Epithelial cell of prostate (primary cell): ENCODE measurements at regions not wholly inside any gene's neighbourhood (a gene's known extent, or its start where the extent isn't known, plus 50 kb on each side); places are given as distances from the start of the nearest gene placed in this dataset.
"Not testable (repeated sequence)": the region's sequence is repeated elsewhere in the genome, so short reads cannot be mapped to it uniquely, and the experiment has no call there.

Experiments used
- DNase-seq: peaks from one replicate; pipeline ENCODE4 v3.0.0-alpha.2; 2011; ENCODE audit warnings: low read depth, low spot score
- H3K27ac ChIP-seq: fragments of 450-650 bp; 2 replicates; pipeline ENCODE4 v1.5.1; 2017; ENCODE audit warnings: mild to moderate bottlenecking

- DNase-seq = no peak
- peak overlapping the region; percentile 89 for H3K27ac ChIP-seq
Measured at GRCh38 chr12:115323223-115323905, 639.4 kb upstream of the TBX3 start.

GRCh38 chr12:115322275-115322674 is 638.3 kb upstream of the TBX3 start:
- peak overlapping the region; percentile 89 for H3K27ac ChIP-seq
- peak; percentile 46 for DNase-seq

GRCh38 chr12:115320967-115321366 is 637.0 kb upstream of the TBX3 start:
- DNase-seq = no peak

GRCh38 chr12:115320451-115320850 is 636.5 kb upstream of the TBX3 start:
- no peak overlapping the region for H3K27ac ChIP-seq
- DNase-seq = no peak

More at GRCh38 chr12:115320967-115321366, 637.0 kb upstream of the TBX3 start:
- peak overlapping the region; percentile 89 for H3K27ac ChIP-seq

GRCh38 chr12:115319446-115320040 is 635.6 kb upstream of the TBX3 start:
- no peak for DNase-seq
- H3K27ac ChIP-seq = no peak overlapping the region

- H3K27ac ChIP-seq = peak overlapping the region; percentile 64
- DNase-seq = no peak
Measured at GRCh38 chr12:115313929-115314328, 630.0 kb upstream of the TBX3 start.

- DNase-seq = no peak
- H3K27ac ChIP-seq = no peak overlapping the region
Measured at GRCh38 chr12:115312901-115313300, 628.9 kb upstream of the TBX3 start.

- no peak for DNase-seq
- H3K27ac ChIP-seq = no peak overlapping the region
Measured at GRCh38 chr12:115311875-115312274, 627.9 kb upstream of the TBX3 start.

GRCh38 chr12:115308918-115309317 is 624.9 kb upstream of the TBX3 start:
- no peak for DNase-seq
- H3K27ac ChIP-seq = no peak overlapping the region

- H3K27ac ChIP-seq = no peak overlapping the region
- no peak for DNase-seq
Measured at GRCh38 chr12:115306380-115306779, 622.4 kb upstream of the TBX3 start.

- no peak for DNase-seq
- H3K27ac ChIP-seq = no peak overlapping the region
Measured at GRCh38 chr12:115305867-115306266, 621.9 kb upstream of the TBX3 start.

- H3K27ac ChIP-seq = no peak overlapping the region
- no peak for DNase-seq
Measured at GRCh38 chr12:115305275-115305674, 621.3 kb upstream of the TBX3 start.

GRCh38 chr12:115303723-115304309 is 619.8 kb upstream of the TBX3 start:
- no peak overlapping the region for H3K27ac ChIP-seq
- DNase-seq = no peak

GRCh38 chr12:115297445-115297844 is 613.5 kb upstream of the TBX3 start:
- no peak overlapping the region for H3K27ac ChIP-seq
- no peak for DNase-seq

GRCh38 chr12:115296613-115297198 is 612.7 kb upstream of the TBX3 start:
- DNase-seq = no peak
- no peak overlapping the region for H3K27ac ChIP-seq

- no peak for DNase-seq
Measured at GRCh38 chr12:115295886-115296285, 611.9 kb upstream of the TBX3 start.

GRCh38 chr12:115294453-115295133 is 610.6 kb upstream of the TBX3 start:
- DNase-seq = no peak
- H3K27ac ChIP-seq = no peak overlapping the region

More at GRCh38 chr12:115295886-115296285, 611.9 kb upstream of the TBX3 start:
- H3K27ac ChIP-seq = no peak overlapping the region

- not testable (repeated sequence) for DNase-seq, H3K27ac ChIP-seq
Measured at GRCh38 chr12:115285429-115285828, 601.5 kb upstream of the TBX3 start.

GRCh38 chr12:115273456-115273855 is 589.5 kb upstream of the TBX3 start:
- DNase-seq = no peak
- H3K27ac ChIP-seq = no peak overlapping the region

- no peak overlapping the region for H3K27ac ChIP-seq
- DNase-seq = no peak
Measured at GRCh38 chr12:115268451-115268850, 584.5 kb upstream of the TBX3 start.

- no peak overlapping the region for H3K27ac ChIP-seq
- no peak for DNase-seq
Measured at GRCh38 chr12:115267891-115268290, 583.9 kb upstream of the TBX3 start.
